H1 (cell line): ENCODE measurements at regions not wholly inside any gene's neighbourhood (a gene's known extent, or its start where the extent isn't known, plus 50 kb on each side); places are given as distances from the start of the nearest gene placed in this dataset.

Source experiments
- CTCF ChIA-PET: fragments of 300-600 bp; sonication (Branson Sonifier 250); formaldehyde crosslinking; loops from one replicate; lab custom pipeline; 2021; ENCODE audit not compliant: partially characterized antibody; lab: Charles Lee
- POLR2A ChIA-PET: fragments of 300-600 bp; sonication (Branson Sonifier 250); formaldehyde crosslinking; loops from one replicate; lab custom pipeline; 2021; ENCODE audit warnings: inconsistent platforms; ENCODE audit not compliant: partially characterized antibody; lab: Charles Lee
- DNase-seq, 2 experiments: peaks; one replicate each; pipeline versions ENCODE4 v3.0.0 to v3.0.0-alpha.2; 2010 to 2022; ENCODE audit warnings: low spot score in 2 of 2, low read depth in 1 of 2, mixed read lengths in 1 of 2
- FAIRE-seq: peaks from 2 replicates; lab custom pipeline; 2011; peaks lifted over from hg19 to GRCh38; lab: Jason Lieb, UNC
- H2AFZ ChIP-seq: 2 replicates; pipeline ENCODE4 v1.8.1; 2012; ENCODE audit warnings: low read length, inconsistent platforms
- H2AK5ac ChIP-seq: 2 replicates; pipeline ENCODE4 v1.6.1; 2013; ENCODE audit warnings: low read depth, low read length
- H2BK120ac ChIP-seq: replicated peaks from 2 replicates; pipeline ENCODE3; 2013; ENCODE audit warnings: low read depth, low read length, inconsistent platforms
- H2BK12ac ChIP-seq: 2 replicates; pipeline ENCODE4 v1.6.1; 2013; ENCODE audit warnings: low read depth, low read length
- H2BK15ac ChIP-seq: 2 replicates; pipeline ENCODE4 v1.6.1; 2013; ENCODE audit warnings: low read length
- H2BK20ac ChIP-seq: 2 replicates; pipeline ENCODE4 v1.6.1; 2013; ENCODE audit warnings: low read length
- H2BK5ac ChIP-seq: 2 replicates; pipeline ENCODE4 v1.6.1; 2013; ENCODE audit warnings: low read depth, low read length
- H3K14ac ChIP-seq: 2 replicates; pipeline ENCODE4 v1.6.1; 2013; ENCODE audit warnings: inconsistent platforms; ENCODE audit not compliant: insufficient read length
- H3K18ac ChIP-seq: 2 replicates; pipeline ENCODE4 v1.6.1; 2013; ENCODE audit warnings: low read length; ENCODE audit errors: extremely low read depth
- H3K23ac ChIP-seq: 2 replicates; pipeline ENCODE4 v1.6.1; 2013; ENCODE audit warnings: inconsistent platforms; ENCODE audit not compliant: insufficient read length
- H3K23me2 ChIP-seq: 2 replicates; pipeline ENCODE4 v1.6.1; 2013; ENCODE audit warnings: low read depth, low read length
- H3K27ac ChIP-seq: 2 replicates; pipeline ENCODE4 v1.6.1; 2011; ENCODE audit warnings: low read depth, low read length, inconsistent platforms
- H3K27me3 ChIP-seq, 4 experiments: replicated peaks in 1 of 4; 1 replicate in 1 of 4; 2 replicates in 3 of 4; pipeline versions ENCODE4 v1.6.1 to v1.8.1; 2011 to 2013; ENCODE audit warnings: low read length in 3 of 4, mild to moderate bottlenecking in 3 of 4, inconsistent platforms in 2 of 4, mixed read lengths in 2 of 4, moderate library complexity in 1 of 4; ENCODE audit not compliant: control insufficient read depth in 3 of 4, insufficient read depth in 3 of 4; ENCODE audit errors: extremely low read depth in 1 of 4
- H3K36me3 ChIP-seq, 4 experiments: 2 replicates each; pipeline versions ENCODE4 v1.6.1 to v1.8.1; 2011 to 2013; ENCODE audit warnings: mild to moderate bottlenecking in 4 of 4, low read length in 3 of 4, moderate library complexity in 2 of 4, control low read depth in 1 of 4, inconsistent platforms in 1 of 4; ENCODE audit not compliant: insufficient read depth in 4 of 4, control insufficient read depth in 2 of 4
- H3K4ac ChIP-seq: replicated peaks from 2 replicates; pipeline ENCODE3; 2013; ENCODE audit warnings: low read length, low read depth, mixed read lengths, inconsistent platforms; ENCODE audit not compliant: insufficient read length
- H3K4me1 ChIP-seq, 4 experiments: replicated peaks in 1 of 4; 1 replicate in 1 of 4; 2 replicates in 3 of 4; pipeline versions ENCODE4 v1.6.1 to v1.8.1; 2011 to 2013; ENCODE audit warnings: low read length in 3 of 4, inconsistent platforms in 2 of 4, mixed read lengths in 1 of 4; ENCODE audit not compliant: insufficient read depth in 4 of 4, control insufficient read depth in 3 of 4
- H3K4me2 ChIP-seq, 2 experiments: 2 replicates each; pipeline versions ENCODE4 v1.6.1 to v1.8.1; 2011 to 2013; ENCODE audit warnings: low read depth in 2 of 2, low read length in 2 of 2, control low read depth in 1 of 2, inconsistent platforms in 1 of 2, mild to moderate bottlenecking in 1 of 2; ENCODE audit not compliant: insufficient read depth in 1 of 2
- H3K4me3 ChIP-seq, 4 experiments: fragments of 200-600, 300-600 bp in 1 of 4; sonication (generic), shearing (Covaris generic), sonication (Bioruptor Twin) in 1 of 4; 2 replicates each; pipeline versions ENCODE4 v1.5.1 to v1.8.1; 2011 to 2016; ENCODE audit warnings: low read length in 4 of 4, low read depth in 3 of 4, control low read depth in 2 of 4, inconsistent platforms in 2 of 4, mild to moderate bottlenecking in 2 of 4, mixed read lengths in 1 of 4, moderate library complexity in 1 of 4; ENCODE audit not compliant: insufficient read depth in 2 of 4; ENCODE audit errors: extremely low read depth in 1 of 4
- H3K56ac ChIP-seq: replicated peaks from 2 replicates; pipeline ENCODE3; 2013; ENCODE audit warnings: low read depth, mild to moderate bottlenecking, mixed read lengths, low read length, inconsistent platforms; ENCODE audit not compliant: insufficient read length
- H3K79me1 ChIP-seq: 2 replicates; pipeline ENCODE4 v1.6.1; 2013; ENCODE audit warnings: low read depth, low read length, control low read depth
- H3K79me2 ChIP-seq, 2 experiments: 2 replicates each; pipeline versions ENCODE4 v1.6.1 to v1.8.1; 2012 to 2013; ENCODE audit warnings: low read length in 2 of 2, mild to moderate bottlenecking in 2 of 2, inconsistent platforms in 1 of 2; ENCODE audit not compliant: insufficient read depth in 2 of 2, control insufficient read depth in 1 of 2
- H3K9ac ChIP-seq, 4 experiments: replicated peaks in 1 of 4; 1 replicate in 1 of 4; 2 replicates in 3 of 4; pipeline versions ENCODE4 v1.6.1 to v1.8.1; 2011 to 2013; ENCODE audit warnings: low read depth in 3 of 4, low read length in 3 of 4, control low read depth in 2 of 4, mild to moderate bottlenecking in 2 of 4, moderate library complexity in 2 of 4, inconsistent platforms in 1 of 4; ENCODE audit errors: extremely low read depth in 1 of 4
- H3K9me3 ChIP-seq, 2 experiments: 2 replicates each; pipeline versions ENCODE4 v1.6.1 to v1.8.1; 2012 to 2013; ENCODE audit warnings: mild to moderate bottlenecking in 2 of 2, moderate library complexity in 2 of 2, control low read depth in 1 of 2, inconsistent platforms in 1 of 2, low read depth in 1 of 2, low read length in 1 of 2, mixed read lengths in 1 of 2; ENCODE audit not compliant: insufficient read depth in 2 of 2
- H4K20me1 ChIP-seq, 2 experiments: replicated peaks in 1 of 2; 2 replicates each; pipeline versions ENCODE3 to v1.8.1; 2011 to 2013; ENCODE audit warnings: inconsistent platforms in 2 of 2, low read length in 2 of 2, mild to moderate bottlenecking in 1 of 2; ENCODE audit not compliant: insufficient read depth in 2 of 2, control insufficient read depth in 1 of 2
- H4K5ac ChIP-seq: 2 replicates; pipeline ENCODE4 v1.6.1; 2013; ENCODE audit warnings: low read length, low read depth, mixed read lengths, inconsistent platforms; ENCODE audit not compliant: insufficient read length
- H4K8ac ChIP-seq: 2 replicates; pipeline ENCODE4 v1.8.0; 2013; ENCODE audit warnings: mild to moderate bottlenecking, moderate library complexity, low read length, inconsistent platforms; ENCODE audit not compliant: insufficient read depth; ENCODE audit errors: extremely low read depth
- H4K91ac ChIP-seq: replicated peaks from 2 replicates; pipeline ENCODE3; 2013; ENCODE audit warnings: low read length, mixed read lengths, inconsistent platforms; ENCODE audit not compliant: insufficient read length
- ATF2 ChIP-seq: IDR thresholded peaks from 2 replicates; pipeline ENCODE4 v1.6.1; 2012; ENCODE audit warnings: low read length, inconsistent platforms
- BACH1 ChIP-seq: IDR thresholded peaks from 2 replicates; pipeline ENCODE4 v1.6.1; 2012; ENCODE audit warnings: low read length, improper control_type of control experiment
- CBX5 ChIP-seq: fragments of 300-800, 300-1000 bp; sonication (generic); IDR thresholded peaks from 2 replicates; pipeline ENCODE4 v1.7.1; 2016; ENCODE audit warnings: antibody characterized with exemption, low read length, low read depth
- EP300 ChIP-seq, 2 experiments: IDR thresholded peaks; 1 replicate in 1 of 2; 2 replicates in 1 of 2; pipeline ENCODE4 v1.6.1; 2011 to 2012; ENCODE audit warnings: low read depth in 2 of 2, low read length in 2 of 2, mild to moderate bottlenecking in 2 of 2, borderline replicate concordance in 1 of 2, inconsistent platforms in 1 of 2, moderate library complexity in 1 of 2
- JUN ChIP-seq: IDR thresholded peaks from 2 replicates; pipeline ENCODE4 v1.6.1; 2011; ENCODE audit warnings: low read depth, mild to moderate bottlenecking, improper control_type of control experiment, low read length
- KDM5A ChIP-seq: fragments of 200-600 bp; IDR thresholded peaks from 2 replicates; pipeline ENCODE4 v1.7.1; 2012; ENCODE audit warnings: mild to moderate bottlenecking, low read length, inconsistent platforms, mixed read lengths
- SIN3A ChIP-seq, 2 experiments: IDR thresholded peaks in 1 of 2; conservative IDR thresholded peaks in 1 of 2; 2 replicates each; pipeline ENCODE4 v1.6.1; 2011 to 2012; ENCODE audit warnings: low read length in 2 of 2, improper control_type of control experiment in 1 of 2, low read depth in 1 of 2, mild to moderate bottlenecking in 1 of 2
- SP4 ChIP-seq: IDR thresholded peaks from 2 replicates; pipeline ENCODE4 v1.6.1; 2012; ENCODE audit warnings: low read length, inconsistent platforms
- TEAD4 ChIP-seq: IDR thresholded peaks from 2 replicates; pipeline ENCODE4 v1.6.1; 2012; ENCODE audit warnings: low read depth, low read length, inconsistent platforms, mixed read lengths
- WGBS, 2 experiments: shearing (Covaris generic) in 1 of 2; methylation state at CpG; one replicate each; pipeline versions ENCODE4 v1.1.6 to v1.1.7; 2013 to 2015; ENCODE audit warnings: low lambda C conversion rate in 2 of 2, mixed read lengths in 2 of 2, inconsistent platforms in 1 of 2, low coverage in 1 of 2, missing lambda C conversion rate in 1 of 2; ENCODE audit not compliant: insufficient replicate concordance in 2 of 2, insufficient coverage in 1 of 2, insufficient read length in 1 of 2; ENCODE audit errors: extremely low coverage in 1 of 2, missing lambda C conversion rate in 1 of 2; 5-methylcytosine and 5-hydroxymethylcytosine counted together
- TF ChIP-seq, protein P1 (sequence below), 3 experiments: IDR thresholded peaks; 1 replicate in 2 of 3; 2 replicates in 1 of 3; pipeline versions ENCODE4 v1.5.1 to v1.6.1; 2011; ENCODE audit warnings: low read length in 3 of 3, mild to moderate bottlenecking in 3 of 3, inconsistent platforms in 2 of 3, low read depth in 1 of 3, moderate library complexity in 1 of 3; ENCODE audit not compliant: insufficient read depth in 1 of 3; ENCODE audit errors: control extremely low read depth in 1 of 3

- no peak for FAIRE-seq
- Histone ChIP-seq H2AK5ac (no peak overlapping the region), H4K8ac (no peak overlapping the region), H2BK120ac (no peak overlapping the region), H3K79me1 (no peaks in the 10 kb centered on the region), H3K27me3 (no peaks in the 10 kb centered on the region), H3K23ac (no peak overlapping the region), H3K14ac (no peak overlapping the region), H2BK12ac (no peak overlapping the region), H3K4me1 (no peaks in the 10 kb centered on the region), H2BK20ac (no peak overlapping the region), H2BK15ac (no peak overlapping the region), H3K18ac (no peak overlapping the region), H3K9ac (no peak overlapping the region), H2AFZ (no peak overlapping the region), H3K56ac (no peak overlapping the region), H3K79me2 (no peaks in the 10 kb centered on the region), H3K4ac (no peak overlapping the region), H3K4me2 (no peak overlapping the region), H3K23me2 (peaks cover 3% of the 10 kb centered on the region; the same call in 1 of the 2 replicates), H3K4me3 (no peak overlapping the region), H3K36me3 (no peaks in the 10 kb centered on the region), H2BK5ac (no peak overlapping the region), H4K5ac (no peak overlapping the region), H4K91ac (no peak overlapping the region), H3K27ac (no peak overlapping the region), H3K9me3 (no peaks in the 10 kb centered on the region), H4K20me1 (peaks cover 0 to 3% of the 10 kb centered on the region in 2 experiments)
- CTCF ChIA-PET: no interaction called here
- 89% methylated on average over 3 of the region's 3 CpGs; no CpG with 5 or more reads in 1 of the 2 experiments for WGBS, 2 experiments
- peak in 1 of 2 experiments; percentile 16 for DNase-seq
- TF ChIP-seq SP4 (no peak), BACH1 (no peak), EP300 (IDR thresholded peaks at IDR 0.05; ENCODE audit: borderline replicate concordance in 1 of 2, low read depth in 2 of 2, low read length in 2 of 2) (no peak), KDM5A (no peak), CBX5 (no peak), TEAD4 (no peak), SIN3A (conservative IDR thresholded peaks at IDR 0.05 in 1 of 2, IDR thresholded peaks at IDR 0.05 in 1 of 2; ENCODE audit: low read depth in 1 of 2, low read length in 2 of 2) (no peak), JUN (no peak), ATF2 (no peak)
- TF ChIP-seq, protein P1, sequence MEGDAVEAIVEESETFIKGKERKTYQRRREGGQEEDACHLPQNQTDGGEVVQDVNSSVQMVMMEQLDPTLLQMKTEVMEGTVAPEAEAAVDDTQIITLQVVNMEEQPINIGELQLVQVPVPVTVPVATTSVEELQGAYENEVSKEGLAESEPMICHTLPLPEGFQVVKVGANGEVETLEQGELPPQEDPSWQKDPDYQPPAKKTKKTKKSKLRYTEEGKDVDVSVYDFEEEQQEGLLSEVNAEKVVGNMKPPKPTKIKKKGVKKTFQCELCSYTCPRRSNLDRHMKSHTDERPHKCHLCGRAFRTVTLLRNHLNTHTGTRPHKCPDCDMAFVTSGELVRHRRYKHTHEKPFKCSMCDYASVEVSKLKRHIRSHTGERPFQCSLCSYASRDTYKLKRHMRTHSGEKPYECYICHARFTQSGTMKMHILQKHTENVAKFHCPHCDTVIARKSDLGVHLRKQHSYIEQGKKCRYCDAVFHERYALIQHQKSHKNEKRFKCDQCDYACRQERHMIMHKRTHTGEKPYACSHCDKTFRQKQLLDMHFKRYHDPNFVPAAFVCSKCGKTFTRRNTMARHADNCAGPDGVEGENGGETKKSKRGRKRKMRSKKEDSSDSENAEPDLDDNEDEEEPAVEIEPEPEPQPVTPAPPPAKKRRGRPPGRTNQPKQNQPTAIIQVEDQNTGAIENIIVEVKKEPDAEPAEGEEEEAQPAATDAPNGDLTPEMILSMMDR (IDR thresholded peaks at IDR 0.05; ENCODE audit: control extremely low read depth in 1 of 3, insufficient read depth in 1 of 3, low read depth in 1 of 3, low read length in 3 of 3): no peak
- POLR2A ChIA-PET: no interaction called here
Observed at GRCh38 chr9:124137944-124138335, 119.8 kb upstream of the NEK6 start.
